Naive thymus-derived CD8-positive, alpha-beta T cell (primary cell): ENCODE measurements at regions not wholly inside any gene's neighbourhood (a gene's known extent, or its start where the extent isn't known, plus 50 kb on each side); places are given as distances from the start of the nearest gene placed in this dataset.

Experiments
- ATAC-seq, 2 donors: fragments of 150-1000 bp; cut with Tn5 transposase in 1 of 2; sonication (Bioruptor Pico), chemical (Tn5 transposase) in 1 of 2; 1 replicate in 1 of 2; 2 replicates in 1 of 2; pipeline ENCODE4 v1.10.0; 2021; ENCODE audit warnings: mild to moderate bottlenecking in 2 of 2, moderate library complexity in 2 of 2
- POLR2A ChIA-PET: fragments of 350-600 bp; sonication (Branson Sonifier 250); formaldehyde crosslinking; loops from one replicate; lab custom pipeline; 2021; ENCODE audit warnings: antibody characterized with exemption; lab: Charles Lee
- DNase-seq, 10 donors: peaks; one replicate each; pipeline versions ENCODE4 v3.0.0 to v3.0.0-alpha.2; 2020 to 2022
- H3K27ac Mint-ChIP-seq, 10 donors: one replicate each; pipeline ENCODE4 v1.8.0; 2020 to 2022; ENCODE audit warnings: mild to moderate bottlenecking in 10 of 10, mixed read lengths in 10 of 10, moderate library complexity in 4 of 10, inconsistent platforms in 1 of 10
- H3K27me3 Mint-ChIP-seq, 5 donors: one replicate each; pipeline ENCODE4 v1.8.0; 2021 to 2022; ENCODE audit warnings: mixed read lengths in 5 of 5
- H3K36me3 Mint-ChIP-seq, 3 donors: one replicate each; pipeline ENCODE4 v1.8.0; 2020 to 2022; ENCODE audit warnings: mixed read lengths in 3 of 3, mild to moderate bottlenecking in 2 of 3, inconsistent platforms in 1 of 3
- H3K4me1 Mint-ChIP-seq, 4 donors: one replicate each; pipeline ENCODE4 v1.8.0; 2021 to 2022; ENCODE audit warnings: mixed read lengths in 4 of 4
- H3K4me3 Mint-ChIP-seq, 10 donors: one replicate each; pipeline ENCODE4 v1.8.0; 2020 to 2022; ENCODE audit warnings: mild to moderate bottlenecking in 10 of 10, mixed read lengths in 10 of 10, moderate library complexity in 6 of 10, inconsistent platforms in 1 of 10
- H3K9me3 Mint-ChIP-seq, 9 donors: one replicate each; pipeline ENCODE4 v1.8.0; 2020 to 2022; ENCODE audit warnings: mixed read lengths in 9 of 9, mild to moderate bottlenecking in 3 of 9, inconsistent platforms in 1 of 9, moderate library complexity in 1 of 9

DNA sequence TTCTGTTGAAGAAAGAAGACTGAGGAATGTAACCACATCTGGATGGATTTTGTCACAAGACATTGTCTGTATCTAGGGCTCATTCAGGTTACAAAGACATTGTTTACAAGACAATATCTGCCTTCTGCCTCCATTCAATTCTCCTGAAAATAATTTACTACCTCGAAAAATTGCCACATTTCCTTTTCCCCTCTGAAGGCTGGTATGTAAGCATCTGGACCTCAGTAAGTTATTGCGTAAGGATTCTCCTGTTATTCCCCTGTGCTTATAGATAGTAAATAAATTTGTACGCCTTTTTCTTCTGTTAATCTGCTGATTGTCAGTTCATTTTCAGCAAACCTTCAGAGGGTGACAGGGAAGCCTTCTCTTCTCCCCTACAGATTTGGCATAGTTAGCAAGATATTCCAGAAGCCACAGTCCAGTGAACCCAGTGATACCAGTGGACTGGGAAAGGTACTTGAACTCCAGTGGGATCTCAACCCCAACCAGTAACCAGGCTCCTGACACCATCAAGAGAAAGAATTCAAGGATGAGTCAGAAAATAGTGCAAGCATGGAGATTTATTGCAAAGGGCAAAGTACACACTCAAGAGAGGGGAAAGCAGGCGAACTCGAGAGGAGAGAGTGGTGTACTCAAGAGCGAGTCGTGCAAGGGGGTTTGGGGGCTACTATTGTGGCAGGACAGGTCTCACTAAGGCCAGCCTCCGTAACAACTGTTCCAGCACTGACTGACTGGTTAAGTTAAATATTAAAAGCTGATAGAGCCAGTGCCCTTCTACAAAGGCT lies 706.9 kb upstream of the GHITM start:
- peaks cover 0 to 15% (median 5%) of the 10 kb centered on the region in 9 donors for H3K9me3 Mint-ChIP-seq
- H3K4me3 Mint-ChIP-seq, result no peak overlapping the region
- no peak for DNase-seq
- POLR2A ChIA-PET, result no interaction called here
- no peak overlapping the region for H3K27ac Mint-ChIP-seq
- H3K36me3 Mint-ChIP-seq, result no peaks in the 10 kb centered on the region
- H3K27me3 Mint-ChIP-seq, result no peaks in the 10 kb centered on the region
- no peak for ATAC-seq
- H3K4me1 Mint-ChIP-seq, result no peaks in the 10 kb centered on the region

GRCh38 chr10:83433705-83434104 lies 705.6 kb upstream of the GHITM start:
- Mint-ChIP-seq H3K27ac (no peak overlapping the region), H3K9me3 (peaks cover 0 to 15% (median 4%) of the 10 kb centered on the region in 9 donors), H3K27me3 (no peaks in the 10 kb centered on the region), H3K36me3 (no peaks in the 10 kb centered on the region), H3K4me3 (no peak overlapping the region), H3K4me1 (no peaks in the 10 kb centered on the region)
- ATAC-seq (no peak), DNase-seq (no peak)
- POLR2A ChIA-PET, result no interaction called here

DNA sequence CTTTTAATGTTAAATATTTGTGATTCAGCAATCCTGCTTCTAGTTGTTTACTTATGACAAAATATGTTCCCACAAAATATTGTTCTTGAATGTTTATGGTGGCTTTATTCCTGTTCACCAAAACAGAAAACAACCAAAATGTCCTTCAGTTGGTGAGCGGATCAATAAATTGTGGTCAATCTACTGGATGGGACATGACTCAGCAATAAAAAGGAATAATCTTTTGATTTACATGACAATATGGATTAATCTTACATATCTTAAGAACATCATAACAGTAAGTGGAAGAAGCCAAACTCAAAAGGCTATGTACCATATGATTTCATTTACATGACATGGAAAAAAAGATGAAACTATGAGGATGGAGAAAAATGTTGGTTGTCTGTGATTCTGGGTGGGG lies 691.3 kb upstream of the GHITM start:
- H3K4me3 Mint-ChIP-seq, result no peak overlapping the region
- H3K27ac Mint-ChIP-seq, result no peak overlapping the region
- peaks cover 0 to 12% (median 10%) of the 10 kb centered on the region in 9 donors for H3K9me3 Mint-ChIP-seq
- H3K4me1 Mint-ChIP-seq, result no peaks in the 10 kb centered on the region
- H3K36me3 Mint-ChIP-seq, result no peaks in the 10 kb centered on the region
- H3K27me3 Mint-ChIP-seq, result no peaks in the 10 kb centered on the region
- ATAC-seq (no peak), DNase-seq (no peak)
- POLR2A ChIA-PET, result no interaction called here

DNA sequence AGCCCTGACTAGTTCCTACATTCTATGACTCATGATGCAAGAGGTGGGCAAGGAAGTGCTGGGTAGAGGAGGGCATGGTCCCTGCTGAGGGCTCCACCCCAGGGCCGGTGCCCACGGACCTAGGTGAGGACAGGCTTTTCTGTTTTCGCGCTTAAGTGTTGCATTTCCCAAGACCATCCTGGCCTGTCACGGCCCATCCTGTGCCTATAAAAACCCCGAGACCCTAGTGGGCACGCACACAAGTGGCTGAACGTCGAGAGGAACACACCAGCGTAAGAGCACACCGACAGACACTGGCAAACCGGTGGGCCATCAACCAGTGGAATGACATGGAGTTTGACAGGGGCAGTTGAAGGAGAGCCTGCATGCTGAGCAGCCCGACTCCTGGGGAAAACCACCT lies 680.7 kb upstream of the GHITM start:
- Mint-ChIP-seq H3K9me3 (peaks cover 0 to 20% (median 6%) of the 10 kb centered on the region in 9 donors), H3K27me3 (no peaks in the 10 kb centered on the region), H3K27ac (no peak overlapping the region), H3K4me3 (no peak overlapping the region), H3K4me1 (no peaks in the 10 kb centered on the region), H3K36me3 (no peaks in the 10 kb centered on the region)
- POLR2A ChIA-PET, result no interaction called here
- DNase-seq, result no peak
- no peak for ATAC-seq

DNA sequence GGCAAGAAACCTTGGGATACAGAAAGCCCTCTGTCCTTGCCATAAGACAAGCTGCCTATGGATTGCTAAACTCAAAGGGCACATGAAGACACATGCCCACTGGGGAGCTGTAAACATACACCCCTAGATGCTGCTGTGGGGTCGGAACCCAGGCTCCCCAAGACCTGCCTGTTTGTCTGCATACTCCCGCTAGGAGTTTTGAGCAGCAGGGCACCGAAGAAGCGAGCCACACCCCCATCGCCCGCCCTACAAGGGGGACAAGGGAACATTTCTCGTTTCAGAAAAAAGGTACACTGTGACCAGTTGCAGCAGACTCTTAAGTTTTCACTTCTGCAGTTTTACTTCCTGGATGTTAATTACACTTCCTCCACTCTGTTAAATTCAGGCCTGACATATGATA lies 680.2 kb upstream of the GHITM start:
- ATAC-seq, result no peak
- Mint-ChIP-seq H3K4me3 (no peak overlapping the region), H3K27ac (no peak overlapping the region), H3K27me3 (no peaks in the 10 kb centered on the region), H3K4me1 (no peaks in the 10 kb centered on the region), H3K36me3 (no peaks in the 10 kb centered on the region), H3K9me3 (peaks cover 0 to 22% (median 9%) of the 10 kb centered on the region in 9 donors)
- no peak for DNase-seq
- POLR2A ChIA-PET, result no interaction called here

DNA sequence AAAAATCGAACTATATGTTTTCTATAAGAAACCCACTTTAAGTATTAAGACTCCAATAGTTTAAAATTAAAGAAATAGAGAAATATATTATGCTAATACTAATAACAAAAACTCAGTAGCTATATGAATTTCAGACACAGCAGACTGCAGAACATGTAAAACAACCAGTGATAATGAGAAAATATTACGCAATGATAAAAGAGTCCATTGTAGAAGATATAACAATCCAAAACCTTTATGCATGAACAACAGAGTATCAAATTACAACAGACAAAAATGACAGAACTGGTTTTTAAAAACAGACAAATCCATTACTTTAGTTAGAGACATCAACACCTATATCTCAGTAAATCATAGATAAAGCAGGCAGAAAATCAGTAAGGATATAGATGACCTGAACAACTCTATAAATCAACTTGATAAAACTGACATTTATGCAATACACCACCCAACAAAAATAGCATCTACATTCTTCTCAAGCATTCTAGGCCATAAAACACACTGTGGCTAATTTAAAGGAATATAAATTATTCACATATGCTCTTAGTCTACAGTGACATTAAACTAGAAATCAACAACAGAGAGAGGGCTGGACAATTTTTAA lies 669.5 kb upstream of the GHITM start:
- H3K27me3 Mint-ChIP-seq, result no peaks in the 10 kb centered on the region
- H3K27ac Mint-ChIP-seq, result no peak overlapping the region
- DNase-seq (no peak), ATAC-seq (no peak)
- POLR2A ChIA-PET, result no interaction called here
- H3K9me3 Mint-ChIP-seq, result peaks cover 0 to 38% (median 2%) of the 10 kb centered on the region in 9 donors
- no peak overlapping the region for H3K4me3 Mint-ChIP-seq
- H3K4me1 Mint-ChIP-seq, result no peaks in the 10 kb centered on the region
- no peaks in the 10 kb centered on the region for H3K36me3 Mint-ChIP-seq

DNA sequence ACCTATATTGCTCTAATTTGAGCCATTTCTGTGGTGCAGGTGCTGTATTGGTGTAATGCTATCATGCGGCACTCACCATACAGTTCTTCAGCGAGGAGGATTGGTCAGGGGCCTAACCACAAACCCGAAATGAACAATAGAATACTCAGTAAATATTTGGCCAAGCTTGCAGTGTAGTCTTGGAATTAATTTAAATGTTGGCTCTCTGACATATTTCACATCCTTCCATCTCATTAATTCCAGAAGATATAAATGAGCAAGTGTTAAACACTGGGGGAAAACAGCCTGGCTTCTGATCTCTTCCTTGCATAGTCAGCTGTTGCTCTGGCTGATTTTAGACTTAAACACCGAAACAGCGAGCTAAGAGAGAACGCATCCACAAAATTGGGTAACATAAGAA lies 663.1 kb upstream of the GHITM start:
- no peak for ATAC-seq
- Mint-ChIP-seq H3K4me3 (no peak overlapping the region), H3K27me3 (no peaks in the 10 kb centered on the region)

GRCh38 chr10:83489161-83489560 lies 650.1 kb upstream of the GHITM start:
- ATAC-seq (no peak), DNase-seq (no peak)
- POLR2A ChIA-PET, result no interaction called here
- Mint-ChIP-seq H3K4me3 (no peak overlapping the region), H3K9me3 (peaks cover 0 to 17% (median 3%) of the 10 kb centered on the region in 9 donors), H3K4me1 (no peaks in the 10 kb centered on the region), H3K36me3 (no peaks in the 10 kb centered on the region), H3K27me3 (no peaks in the 10 kb centered on the region), H3K27ac (no peak overlapping the region)

More for the DNA sequence above, 663.1 kb upstream of the GHITM start:
- H3K27ac Mint-ChIP-seq, result no peak overlapping the region
- no peaks in the 10 kb centered on the region for H3K36me3 Mint-ChIP-seq
- DNase-seq, result no peak
- POLR2A ChIA-PET, result no interaction called here
- H3K9me3 Mint-ChIP-seq, result peaks cover 0 to 46% (median 4%) of the 10 kb centered on the region in 9 donors
- no peaks in the 10 kb centered on the region for H3K4me1 Mint-ChIP-seq

DNA sequence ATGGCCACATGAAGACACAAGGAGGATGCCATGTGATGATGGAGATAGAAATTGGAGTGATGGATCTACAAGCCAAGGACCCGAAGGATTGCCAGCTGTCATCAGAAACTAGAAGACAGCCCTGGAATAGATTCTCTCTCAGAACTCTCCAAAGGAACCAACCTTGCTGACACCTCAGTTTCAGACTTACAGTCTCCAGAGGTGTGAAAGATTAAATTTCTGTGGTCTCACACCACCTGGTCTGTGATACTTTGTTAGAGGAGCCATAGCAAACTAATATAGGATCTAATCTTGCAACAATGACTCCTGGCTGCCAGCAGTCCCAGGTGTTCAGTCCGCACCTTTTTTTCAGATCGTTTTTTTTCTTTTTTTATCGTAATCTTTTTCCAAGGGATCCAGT lies 647.3 kb upstream of the GHITM start:
- Mint-ChIP-seq H3K4me1 (no peaks in the 10 kb centered on the region), H3K27ac (no peak overlapping the region), H3K36me3 (no peaks in the 10 kb centered on the region), H3K27me3 (no peaks in the 10 kb centered on the region), H3K9me3 (peaks cover 0 to 27% (median 8%) of the 10 kb centered on the region in 9 donors), H3K4me3 (no peak overlapping the region)
- DNase-seq, result no peak
- POLR2A ChIA-PET, result no interaction called here
- ATAC-seq, result no peak

- ATAC-seq (no peak), DNase-seq (no peak)
- Mint-ChIP-seq H3K4me3 (no peak overlapping the region), H3K27me3 (no peaks in the 10 kb centered on the region), H3K9me3 (peaks cover 0 to 21% (median 5%) of the 10 kb centered on the region in 9 donors), H3K27ac (no peak overlapping the region), H3K4me1 (no peaks in the 10 kb centered on the region), H3K36me3 (no peaks in the 10 kb centered on the region)
- POLR2A ChIA-PET, result no interaction called here
Measured at GRCh38 chr10:83512681-83513080, 626.6 kb upstream of the GHITM start.

GRCh38 chr10:83515001-83515400 lies 624.3 kb upstream of the GHITM start:
- H3K4me3 Mint-ChIP-seq, result no peak overlapping the region
- no peak overlapping the region for H3K27ac Mint-ChIP-seq
- POLR2A ChIA-PET, result no interaction called here
- H3K27me3 Mint-ChIP-seq, result no peaks in the 10 kb centered on the region
- ATAC-seq, result no peak
- H3K4me1 Mint-ChIP-seq, result no peaks in the 10 kb centered on the region
- no peak for DNase-seq
- no peaks in the 10 kb centered on the region for H3K36me3 Mint-ChIP-seq
- H3K9me3 Mint-ChIP-seq, result peaks cover 0 to 23% (median 8%) of the 10 kb centered on the region in 9 donors

GRCh38 chr10:83516788-83517187 lies 622.5 kb upstream of the GHITM start:
- no peaks in the 10 kb centered on the region for H3K36me3 Mint-ChIP-seq
- no peak for ATAC-seq
- H3K9me3 Mint-ChIP-seq, result peaks cover 0 to 21% (median 5%) of the 10 kb centered on the region in 9 donors
- POLR2A ChIA-PET, result no interaction called here
- H3K4me1 Mint-ChIP-seq, result no peaks in the 10 kb centered on the region
- no peak for DNase-seq
- no peaks in the 10 kb centered on the region for H3K27me3 Mint-ChIP-seq
- no peak overlapping the region for H3K27ac Mint-ChIP-seq
- H3K4me3 Mint-ChIP-seq, result no peak overlapping the region

GRCh38 chr10:83517456-83517855 lies 621.9 kb upstream of the GHITM start:
- ATAC-seq, result no peak
- H3K27me3 Mint-ChIP-seq, result no peaks in the 10 kb centered on the region
- H3K4me1 Mint-ChIP-seq, result no peaks in the 10 kb centered on the region
- H3K27ac Mint-ChIP-seq, result no peak overlapping the region
- no peak for DNase-seq
- no peaks in the 10 kb centered on the region for H3K36me3 Mint-ChIP-seq
- no peak overlapping the region for H3K4me3 Mint-ChIP-seq
- peaks cover 0 to 21% (median 5%) of the 10 kb centered on the region in 9 donors for H3K9me3 Mint-ChIP-seq
- POLR2A ChIA-PET, result no interaction called here

GRCh38 chr10:83518779-83519178 lies 620.5 kb upstream of the GHITM start:
- H3K27me3 Mint-ChIP-seq, result no peaks in the 10 kb centered on the region
- no peak overlapping the region for H3K4me3 Mint-ChIP-seq
- H3K27ac Mint-ChIP-seq, result no peak overlapping the region
- DNase-seq, result no peak
- ATAC-seq, result no peak
- peaks cover 0 to 16% (median 4%) of the 10 kb centered on the region in 9 donors for H3K9me3 Mint-ChIP-seq
- POLR2A ChIA-PET, result no interaction called here
- no peaks in the 10 kb centered on the region for H3K4me1 Mint-ChIP-seq
- H3K36me3 Mint-ChIP-seq, result no peaks in the 10 kb centered on the region
